Right ventricle myocardium inferior (tissue), 1 donor: ENCODE measurements at regions not wholly inside any gene's neighbourhood (a gene's known extent, or its start where the extent isn't known, plus 50 kb on each side); places are given as distances from the start of the nearest gene placed in this dataset.

Experiments used
- ATAC-seq: fragments of 200-7000 bp; cut with Tn5 transposase; one replicate; pipeline ENCODE4 v1.9.1; 2020; ENCODE audit warnings: mild to moderate bottlenecking, moderate library complexity
- DNase-seq: peaks from one replicate; pipeline ENCODE4 v3.0.0; 2021; ENCODE audit errors: missing footprints
- intact Hi-C: fragments of 100-400 bp; cut with DNase I; formaldehyde crosslinking; loops from one replicate; pipeline ENCODE4 v1.11.0; 2022
- donor health status: DM: no; HTN: yes; CAD: no; lungs with severe emphysema.

DNA sequence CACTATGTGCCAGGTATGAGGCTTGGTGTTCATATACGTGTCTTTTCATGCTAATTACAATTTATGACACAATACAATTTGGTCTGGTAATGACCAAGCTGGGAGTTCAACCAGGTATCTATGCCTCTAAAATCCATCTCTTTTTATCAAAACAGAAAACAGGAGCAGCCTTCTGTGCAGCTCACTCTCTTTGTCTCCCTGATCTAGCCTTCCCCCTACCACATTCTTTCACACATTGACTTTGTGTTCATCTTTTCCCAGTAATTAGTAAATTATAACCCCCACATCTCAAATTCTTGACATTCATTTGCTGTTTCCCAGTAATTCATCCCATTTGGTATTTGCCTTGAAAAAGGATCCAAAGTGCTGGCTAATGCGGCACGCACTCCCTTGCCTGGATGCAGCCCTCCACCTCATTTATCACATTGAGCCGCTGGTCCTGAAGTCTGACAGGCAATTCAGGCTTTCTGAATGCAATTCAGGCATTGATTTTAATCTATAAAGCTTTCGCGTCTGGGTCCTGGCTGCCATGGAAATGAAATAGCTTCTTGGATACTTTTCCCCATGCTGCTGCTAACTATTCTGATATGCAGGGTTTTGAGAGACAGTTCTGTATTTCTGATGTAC, 112.5 kb upstream of the ANKRD1 start:
- ATAC-seq, result no peak
- intact Hi-C loops, result no loop called here
- DNase-seq, result no peak

GRCh38 chr10:91034042-91034441, 113.2 kb upstream of the ANKRD1 start:
- intact Hi-C loops, result no loop called here
- DNase-seq, result no peak

DNA sequence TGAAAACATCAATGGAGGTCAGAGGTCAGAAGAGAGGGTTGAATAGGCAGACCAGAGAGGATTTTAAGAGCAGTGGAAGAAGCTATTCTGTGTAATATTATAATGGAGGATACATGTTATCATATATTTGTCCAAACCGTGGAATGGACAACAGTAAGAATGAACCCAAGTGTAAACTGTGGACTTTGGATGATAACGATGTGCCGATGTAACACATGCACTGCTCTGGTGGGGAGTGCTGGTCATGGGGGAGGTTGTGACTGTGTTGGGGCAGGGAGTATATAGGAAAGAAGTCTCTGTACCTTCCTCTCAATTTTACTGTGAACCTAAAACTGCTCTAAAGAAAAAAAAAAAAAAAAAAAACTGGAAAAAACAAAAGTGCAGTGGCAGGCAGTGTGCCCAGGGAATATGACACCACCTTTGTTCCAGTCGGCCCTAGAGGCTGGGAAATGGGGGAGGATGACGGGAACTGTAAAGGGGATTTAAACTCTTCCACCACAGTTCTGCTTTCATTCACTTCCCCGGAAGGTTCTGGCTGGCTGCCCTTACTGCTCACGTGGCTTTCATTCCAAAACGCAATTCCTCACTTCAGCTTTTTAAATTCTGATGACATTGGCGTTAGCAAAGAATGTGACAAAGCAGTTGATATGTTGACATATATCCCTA, 113.7 kb upstream of the ANKRD1 start:
- intact Hi-C loops, result no loop called here
- DNase-seq, result peak; percentile 77
- peak; percentile 60 for ATAC-seq

More at GRCh38 chr10:91034042-91034441, 113.2 kb upstream of the ANKRD1 start:
- no peak for ATAC-seq

- no peak for ATAC-seq
- intact Hi-C loops, result no loop called here
- DNase-seq, result no peak
Measured at GRCh38 chr10:91035650-91036292, 114.9 kb upstream of the ANKRD1 start.

GRCh38 chr10:91036807-91037411, 116.0 kb upstream of the ANKRD1 start:
- no peak for DNase-seq
- no peak for ATAC-seq
- intact Hi-C loops, result no loop called here

DNA sequence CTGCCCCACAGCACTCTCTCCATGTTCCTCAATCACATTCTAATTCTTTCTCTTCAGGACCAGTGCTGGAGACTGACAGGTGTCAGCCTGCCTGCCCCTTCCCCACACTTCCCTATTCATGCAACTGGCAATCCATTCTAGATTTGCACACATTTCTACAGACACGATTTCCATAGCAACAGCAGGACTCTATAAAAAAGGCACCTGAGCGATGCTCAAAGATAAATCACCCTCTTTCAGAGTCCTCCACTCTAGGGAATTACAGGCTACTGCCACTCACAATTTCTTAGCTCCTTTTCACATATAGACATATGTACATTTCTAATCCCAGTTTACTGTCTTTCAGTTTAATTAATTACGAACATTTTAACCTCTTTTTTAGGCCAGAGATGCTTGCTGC, 118.1 kb upstream of the ANKRD1 start:
- no peak for DNase-seq
- ATAC-seq, result no peak
- intact Hi-C loops, result no loop called here

- ATAC-seq (no peak), DNase-seq (no peak)
- intact Hi-C loops, result loop anchor here (5.0 kb wide), 2 partner anchors 37 to 52 kb away; no protein-coding TSS in a partner anchor
Measured at GRCh38 chr10:91040343-91040742, 119.5 kb upstream of the ANKRD1 start.

- ATAC-seq, result no peak
- intact Hi-C loops, result loop anchor here (5.0 kb wide), 2 partner anchors 35 to 50 kb away; no protein-coding TSS in a partner anchor
Measured at GRCh38 chr10:91042069-91042468, 121.2 kb upstream of the ANKRD1 start.

GRCh38 chr10:91043173-91043910, 122.5 kb upstream of the ANKRD1 start:
- ATAC-seq (peak; percentile 88), DNase-seq (no peak)
- intact Hi-C loops, result loop anchor here (1.0 to 5.0 kb wide), 3 partner anchors 34 to 208 kb away; no protein-coding TSS in a partner anchor

More at GRCh38 chr10:91042069-91042468, 121.2 kb upstream of the ANKRD1 start:
- no peak for DNase-seq

- ATAC-seq, result no peak
- DNase-seq, result no peak
- intact Hi-C loops, result no loop called here
Measured at GRCh38 chr10:91046869-91047268, 126.0 kb upstream of the ANKRD1 start.

GRCh38 chr10:91048380-91048779, 127.5 kb upstream of the ANKRD1 start:
- ATAC-seq (no peak), DNase-seq (no peak)
- intact Hi-C loops, result no loop called here

GRCh38 chr10:91049296-91049987, 128.6 kb upstream of the ANKRD1 start:
- intact Hi-C loops, result no loop called here
- ATAC-seq, result no peak
- DNase-seq, result no peak

DNA sequence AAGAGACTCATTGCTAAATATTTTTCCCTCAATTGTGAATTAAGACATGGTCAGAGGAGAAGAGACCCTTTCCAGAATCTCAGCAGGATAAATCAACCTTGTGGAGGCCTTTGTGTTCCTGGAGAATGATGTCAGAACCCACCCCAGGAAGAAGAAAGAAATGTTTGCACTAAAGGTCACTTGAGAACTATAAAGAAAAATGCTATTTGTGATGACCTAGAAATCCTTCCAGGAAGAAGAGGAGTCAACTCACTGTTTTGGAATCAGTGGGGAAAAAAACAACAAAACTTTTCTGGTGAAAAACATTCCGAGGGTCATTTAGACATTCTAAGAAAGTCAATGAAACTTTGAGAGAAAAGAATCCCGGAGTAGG, 129.1 kb upstream of the ANKRD1 start:
- intact Hi-C loops, result no loop called here
- ATAC-seq, result no peak
- no peak for DNase-seq

DNA sequence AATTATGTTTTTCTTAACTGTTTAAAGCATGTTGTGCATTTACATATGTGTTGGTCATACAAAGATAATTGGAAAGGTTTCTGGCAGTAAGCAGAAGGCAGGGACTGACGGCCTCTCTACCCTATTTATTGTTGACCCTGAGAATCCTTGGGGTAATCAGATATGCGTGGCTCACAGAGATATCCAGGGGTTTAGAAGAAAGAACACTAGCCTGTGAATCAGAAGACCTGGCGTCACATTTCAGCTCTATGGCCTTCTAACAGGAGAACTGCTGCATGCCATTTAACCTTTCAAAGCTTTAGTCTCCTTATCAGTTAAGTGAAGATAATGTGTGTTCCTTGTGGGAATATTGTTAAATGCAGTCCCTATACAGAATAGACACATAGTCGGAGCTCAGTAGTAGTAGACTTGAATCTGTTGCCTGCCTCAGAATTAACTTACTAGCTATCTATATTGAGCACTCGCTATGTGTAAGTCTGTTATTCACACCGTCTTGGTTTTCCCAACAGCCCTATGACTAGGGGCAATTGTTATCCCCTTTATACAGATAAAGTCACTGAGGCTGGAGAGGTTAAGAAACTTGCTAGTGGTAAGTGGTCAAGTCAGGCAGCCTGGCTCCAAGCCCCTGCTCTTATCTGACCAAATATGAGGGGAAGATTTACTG, 129.6 kb upstream of the ANKRD1 start:
- peak; percentile 23 for ATAC-seq
- DNase-seq, result no peak
- intact Hi-C loops, result no loop called here

- peak; percentile 61 for ATAC-seq
- intact Hi-C loops, result no loop called here
Measured at GRCh38 chr10:91051829-91052228, 130.9 kb upstream of the ANKRD1 start.

GRCh38 chr10:91054325-91054724, 133.4 kb upstream of the ANKRD1 start:
- intact Hi-C loops, result no loop called here
- DNase-seq (no peak), ATAC-seq (no peak)

More at GRCh38 chr10:91051829-91052228, 130.9 kb upstream of the ANKRD1 start:
- peak; percentile 50 for DNase-seq

GRCh38 chr10:91061187-91061586, 140.3 kb upstream of the ANKRD1 start:
- DNase-seq (no peak), ATAC-seq (no peak)
- intact Hi-C loops, result no loop called here

DNA sequence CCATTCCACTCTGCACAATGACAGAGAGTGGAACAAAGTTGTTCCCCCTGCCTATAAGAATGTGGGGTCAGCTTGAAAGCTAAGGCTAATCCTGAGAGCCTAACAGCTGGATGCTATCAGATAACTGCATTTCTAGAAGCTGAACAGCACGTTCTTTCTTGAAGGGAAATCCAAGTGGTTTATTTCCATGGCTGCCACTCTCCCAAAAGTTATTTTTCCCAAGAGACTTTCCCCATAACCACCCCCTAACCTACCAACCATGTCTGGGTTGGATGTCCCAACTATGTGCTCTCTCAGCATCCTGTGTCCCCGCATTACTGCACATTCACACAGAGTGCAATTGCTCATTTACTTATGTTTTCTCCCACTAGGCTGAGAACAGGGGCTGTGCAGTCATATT, 140.7 kb upstream of the ANKRD1 start:
- DNase-seq (no peak), ATAC-seq (peak; percentile 81)
- intact Hi-C loops, result no loop called here
